Right renal cortex interstitium (tissue), 3 donors: ENCODE measurements at regions not wholly inside any gene's neighbourhood (a gene's known extent, or its start where the extent isn't known, plus 50 kb on each side); places are given as distances from the start of the nearest gene placed in this dataset.

Experiments
- DNase-seq, 3 donors: peaks; one replicate each; pipeline ENCODE4 v3.0.0-alpha.2; 2013; ENCODE audit warnings: low read depth in 3 of 3, low spot score in 2 of 3

GRCh38 chr16:79498928-79499327 lies 101.6 kb downstream of the MAF start:
- no peak for DNase-seq

- DNase-seq: no peak
Observed at GRCh38 chr16:79497606-79498350, 102.8 kb downstream of the MAF start.

- no peak for DNase-seq
Observed at GRCh38 chr16:79493911-79494310, 106.6 kb downstream of the MAF start.

GRCh38 chr16:79492036-79492435 lies 108.5 kb downstream of the MAF start:
- no peak for DNase-seq

GRCh38 chr16:79485020-79485419 lies 115.5 kb downstream of the MAF start:
- DNase-seq: no peak

GRCh38 chr16:79484237-79484636 lies 116.3 kb downstream of the MAF start:
- DNase-seq: no peak

GRCh38 chr16:79483336-79483735 lies 117.2 kb downstream of the MAF start:
- DNase-seq: no peak

GRCh38 chr16:79482011-79482410 lies 118.5 kb downstream of the MAF start:
- no peak for DNase-seq

- DNase-seq: no peak
Observed at GRCh38 chr16:79480929-79481328, 119.6 kb downstream of the MAF start.

GRCh38 chr16:79480056-79480455 lies 120.5 kb downstream of the MAF start:
- no peak for DNase-seq

GRCh38 chr16:79476580-79476979 lies 124.0 kb downstream of the MAF start:
- no peak for DNase-seq

- DNase-seq: no peak
Observed at GRCh38 chr16:79475841-79476240, 124.7 kb downstream of the MAF start.

- DNase-seq: no peak
Observed at GRCh38 chr16:79473456-79473855, 127.1 kb downstream of the MAF start.

- DNase-seq: no peak
Observed at GRCh38 chr16:79472426-79472825, 128.1 kb downstream of the MAF start.

GRCh38 chr16:79469999-79470398 lies 130.5 kb downstream of the MAF start:
- no peak for DNase-seq

- no peak for DNase-seq
Observed at GRCh38 chr16:79468631-79469030, 131.9 kb downstream of the MAF start.

GRCh38 chr16:79468121-79468552 lies 132.4 kb downstream of the MAF start:
- DNase-seq: no peak

- DNase-seq: no peak
Observed at GRCh38 chr16:79466111-79466510, 134.4 kb downstream of the MAF start.

- DNase-seq: no peak
Observed at GRCh38 chr16:79463841-79464240, 136.7 kb downstream of the MAF start.

- no peak for DNase-seq
Observed at GRCh38 chr16:79456036-79456435, 144.5 kb downstream of the MAF start.

- DNase-seq: no peak
Observed at GRCh38 chr16:79452671-79453070, 147.9 kb downstream of the MAF start.

GRCh38 chr16:79451196-79451816 lies 149.2 kb downstream of the MAF start:
- no peak for DNase-seq
